Thyroid gland (tissue), 4 donors: ENCODE measurements at regions not wholly inside any gene's neighbourhood (a gene's known extent, or its start where the extent isn't known, plus 50 kb on each side); places are given as distances from the start of the nearest gene placed in this dataset.

Experiments used
- POLR2A ChIP-seq, 2 donors: fragments of 450-650 bp; IDR thresholded peaks; one replicate each; pipeline ENCODE4 v1.6.1; 2017; ENCODE audit warnings: antibody characterized with exemption in 2 of 2, mild to moderate bottlenecking in 2 of 2, moderate library complexity in 1 of 2
- TF ChIP-seq, protein P1 (sequence below), 6 experiments: fragments of 200-600 bp in 3 of 6; fragments of 450-650 bp in 3 of 6; sonication (generic) in 3 of 6; IDR thresholded peaks; one replicate each; pipeline ENCODE4 v1.5.1; 2016 to 2019; ENCODE audit warnings: antibody characterized with exemption in 6 of 6, mild to moderate bottlenecking in 2 of 6, inconsistent platforms in 1 of 6, moderate library complexity in 1 of 6

DNA sequence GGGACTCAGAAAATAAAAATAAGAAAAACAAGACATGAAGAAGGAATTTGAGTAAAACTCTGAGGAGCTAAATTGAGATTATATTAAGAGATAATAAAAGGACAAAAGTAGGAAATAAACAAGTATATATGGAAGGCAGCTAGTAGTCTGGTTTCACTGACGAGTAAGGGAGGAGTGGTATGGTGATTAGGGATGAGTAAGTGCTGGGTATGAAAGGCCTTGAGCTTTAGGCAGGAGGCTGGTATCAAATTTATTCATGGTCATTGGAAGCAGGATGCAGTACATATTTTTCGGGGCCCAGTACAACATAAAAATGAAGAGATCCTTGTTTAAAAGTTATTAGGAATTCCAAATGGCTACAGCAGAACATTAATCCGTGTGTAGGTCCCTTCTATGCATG is 789.7 kb upstream of the PRMT6 start:
- TF ChIP-seq, protein P1, sequence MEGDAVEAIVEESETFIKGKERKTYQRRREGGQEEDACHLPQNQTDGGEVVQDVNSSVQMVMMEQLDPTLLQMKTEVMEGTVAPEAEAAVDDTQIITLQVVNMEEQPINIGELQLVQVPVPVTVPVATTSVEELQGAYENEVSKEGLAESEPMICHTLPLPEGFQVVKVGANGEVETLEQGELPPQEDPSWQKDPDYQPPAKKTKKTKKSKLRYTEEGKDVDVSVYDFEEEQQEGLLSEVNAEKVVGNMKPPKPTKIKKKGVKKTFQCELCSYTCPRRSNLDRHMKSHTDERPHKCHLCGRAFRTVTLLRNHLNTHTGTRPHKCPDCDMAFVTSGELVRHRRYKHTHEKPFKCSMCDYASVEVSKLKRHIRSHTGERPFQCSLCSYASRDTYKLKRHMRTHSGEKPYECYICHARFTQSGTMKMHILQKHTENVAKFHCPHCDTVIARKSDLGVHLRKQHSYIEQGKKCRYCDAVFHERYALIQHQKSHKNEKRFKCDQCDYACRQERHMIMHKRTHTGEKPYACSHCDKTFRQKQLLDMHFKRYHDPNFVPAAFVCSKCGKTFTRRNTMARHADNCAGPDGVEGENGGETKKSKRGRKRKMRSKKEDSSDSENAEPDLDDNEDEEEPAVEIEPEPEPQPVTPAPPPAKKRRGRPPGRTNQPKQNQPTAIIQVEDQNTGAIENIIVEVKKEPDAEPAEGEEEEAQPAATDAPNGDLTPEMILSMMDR (IDR thresholded peaks at IDR 0.05), result no peak
- TF ChIP-seq POLR2A (IDR thresholded peaks at IDR 0.05), result no peak
